ENCODE measurements at regions not wholly inside any gene's neighbourhood (a gene's known extent, or its start where the extent isn't known, plus 50 kb on each side); places are given as distances from the start of the nearest gene placed in this dataset.

GRCh38 chr10:123417414-123417813, 248.7 kb upstream of the GPR26 start:
- Mint-ChIP-seq H3K4me1 (peaks cover 11% of the 10 kb centered on the region), H3K36me3 (no peaks in the 10 kb centered on the region), H3K27me3 (ENCODE audit: low read depth in 3 of 3) (peaks cover 9 to 18% (median 9%) of the 10 kb centered on the region in 3 donors), H3K27ac (no peak overlapping the region), H3K4me3 (no peak overlapping the region), H3K9me3 (peaks cover 0 to 8% (median 2%) of the 10 kb centered on the region in 7 donors)
- Histone ChIP-seq H3K27me3 (ENCODE audit: control insufficient read depth in 2 of 2, insufficient read depth in 2 of 2, low read length in 2 of 2) (peaks cover 0 to 7% of the 10 kb centered on the region in 2 donors), H3K4me2 (replicated peaks; ENCODE audit: extremely low read depth, low read length, poor library complexity, severe bottlenecking) (no peak overlapping the region), H3K4me3 (replicated peaks in 1 of 3; ENCODE audit: low read depth in 2 of 3, low read length in 3 of 3) (no peak overlapping the region), H3K27ac (ENCODE audit: low read depth in 1 of 2, low read length in 2 of 2) (no peak overlapping the region), H3K36me3 (replicated peaks in 1 of 2; ENCODE audit: control insufficient read depth in 1 of 2, insufficient read depth in 2 of 2, low read length in 2 of 2) (no peaks in the 10 kb centered on the region), H3K79me2 (ENCODE audit: insufficient read depth, low read length) (no peaks in the 10 kb centered on the region), H3K4me1 (ENCODE audit: control insufficient read depth in 1 of 2, insufficient read depth in 2 of 2, low read length in 2 of 2) (peaks cover 0 to 6% of the 10 kb centered on the region in 2 donors), H4K20me1 (ENCODE audit: insufficient read depth, low read length) (no peaks in the 10 kb centered on the region), H2AFZ (ENCODE audit: insufficient read depth, low read depth, low read length, poor library complexity, severe bottlenecking) (no peak overlapping the region), H3K9me3 (replicated peaks in 1 of 2; ENCODE audit: control insufficient read depth in 1 of 2, insufficient read depth in 1 of 2, low read length in 2 of 2) (no peaks in the 10 kb centered on the region), H3K9ac (ENCODE audit: insufficient read depth, low read length, poor library complexity, severe bottlenecking) (no peak overlapping the region)
- no CpG with 5 or more reads among the region's 2 CpGs for WGBS (ENCODE audit: insufficient coverage)
- intact Hi-C loops (cut with micrococcal nuclease), result no loop called here
- TF ChIP-seq CTCF (IDR thresholded peaks at IDR 0.05), result no peak
- DNase-seq, result no peak

- Histone ChIP-seq H4K20me1 (ENCODE audit: insufficient read depth, low read length) (no peaks in the 10 kb centered on the region), H3K27ac (ENCODE audit: low read depth in 1 of 2, low read length in 2 of 2) (no peak overlapping the region), H3K4me3 (replicated peaks in 1 of 3; ENCODE audit: low read depth in 2 of 3, low read length in 3 of 3) (no peak overlapping the region), H3K36me3 (replicated peaks in 1 of 2; ENCODE audit: control insufficient read depth in 1 of 2, insufficient read depth in 2 of 2, low read length in 2 of 2) (no peaks in the 10 kb centered on the region), H3K9ac (ENCODE audit: insufficient read depth, low read length, poor library complexity, severe bottlenecking) (no peak overlapping the region), H2AFZ (ENCODE audit: insufficient read depth, low read depth, low read length, poor library complexity, severe bottlenecking) (no peak overlapping the region), H3K27me3 (ENCODE audit: control insufficient read depth in 2 of 2, insufficient read depth in 2 of 2, low read length in 2 of 2) (peaks cover 0 to 2% of the 10 kb centered on the region in 2 donors), H3K4me2 (replicated peaks; ENCODE audit: extremely low read depth, low read length, poor library complexity, severe bottlenecking) (no peak overlapping the region), H3K9me3 (replicated peaks in 1 of 2; ENCODE audit: control insufficient read depth in 1 of 2, insufficient read depth in 1 of 2, low read length in 2 of 2) (no peaks in the 10 kb centered on the region), H3K79me2 (ENCODE audit: insufficient read depth, low read length) (no peaks in the 10 kb centered on the region), H3K4me1 (ENCODE audit: control insufficient read depth in 1 of 2, insufficient read depth in 2 of 2, low read length in 2 of 2) (no peaks in the 10 kb centered on the region)
- DNase-seq, result no peak
- Mint-ChIP-seq H3K36me3 (peaks cover 0 to 2% of the 10 kb centered on the region in 2 donors), H3K4me3 (no peak overlapping the region), H3K9me3 (peaks cover 0 to 6% (median 0%) of the 10 kb centered on the region in 7 donors), H3K4me1 (no peaks in the 10 kb centered on the region), H3K27ac (no peak overlapping the region), H3K27me3 (ENCODE audit: low read depth in 3 of 3) (peaks cover 5 to 27% (median 13%) of the 10 kb centered on the region in 3 donors)
- no peak for TF ChIP-seq CTCF (IDR thresholded peaks at IDR 0.05)
- intact Hi-C loops (cut with micrococcal nuclease), result no loop called here
- WGBS (ENCODE audit: insufficient coverage), result no CpG with 5 or more reads among the region's 2 CpGs
Observed at GRCh38 chr10:123421461-123421860, 244.7 kb upstream of the GPR26 start.
